AG08395 (cell line): ENCODE measurements at regions not wholly inside any gene's neighbourhood (a gene's known extent, or its start where the extent isn't known, plus 50 kb on each side); places are given as distances from the start of the nearest gene placed in this dataset.

Experiments used
- DNase-seq: peaks from one replicate; pipeline ENCODE4 v3.0.0; 2012; ENCODE audit warnings: mixed read lengths, low spot score

GRCh38 chr15:79659691-79660090 lies 227.6 kb downstream of the MINAR1 start:
- DNase-seq, result no peak

- DNase-seq, result no peak
These were observed 229.3 kb downstream of the MINAR1 start for GRCh38 chr15:79661411-79661810.

- DNase-seq, result peak; percentile 50
These were observed 223.2 kb downstream of the MTHFS start for GRCh38 chr15:79673416-79674123.

GRCh38 chr15:79674124-79674465 lies 222.7 kb downstream of the MTHFS start:
- no peak for DNase-seq

- DNase-seq, result no peak
These were observed 220.8 kb downstream of the MTHFS start for GRCh38 chr15:79675982-79676381.

- no peak for DNase-seq
These were observed 220.2 kb downstream of the MTHFS start for GRCh38 chr15:79676621-79677020.

GRCh38 chr15:79677241-79677640 lies 219.6 kb downstream of the MTHFS start:
- no peak for DNase-seq

GRCh38 chr15:79678032-79678701 lies 218.6 kb downstream of the MTHFS start:
- no peak for DNase-seq

GRCh38 chr15:79680720-79681119 lies 216.1 kb downstream of the MTHFS start:
- DNase-seq, result peak; percentile 66

GRCh38 chr15:79682285-79682684 lies 214.5 kb downstream of the MTHFS start:
- DNase-seq, result peak; percentile 90

- peak; percentile 56 for DNase-seq
These were observed 213.9 kb downstream of the MTHFS start for GRCh38 chr15:79682851-79683288.

- no peak for DNase-seq
These were observed 207.8 kb downstream of the MTHFS start for GRCh38 chr15:79689030-79689429.

- DNase-seq, result no peak
These were observed 195.8 kb downstream of the MTHFS start for GRCh38 chr15:79700951-79701480.

GRCh38 chr15:79702621-79703020 lies 194.2 kb downstream of the MTHFS start:
- no peak for DNase-seq

- no peak for DNase-seq
These were observed 175.6 kb downstream of the MTHFS start for GRCh38 chr15:79721256-79721655.

- DNase-seq, result peak; percentile 71
These were observed 172.5 kb downstream of the MTHFS start for GRCh38 chr15:79724312-79724711.

- DNase-seq, result no peak
These were observed 172.0 kb downstream of the MTHFS start for GRCh38 chr15:79724804-79725203.

GRCh38 chr15:79728867-79729266 lies 167.9 kb downstream of the MTHFS start:
- no peak for DNase-seq

- DNase-seq, result no peak
These were observed 160.3 kb downstream of the MTHFS start for GRCh38 chr15:79736435-79737000.

GRCh38 chr15:79738143-79738542 lies 158.7 kb downstream of the MTHFS start:
- DNase-seq, result no peak

GRCh38 chr15:79740561-79740960 lies 156.3 kb downstream of the MTHFS start:
- no peak for DNase-seq

GRCh38 chr15:79743032-79743431 lies 153.8 kb downstream of the MTHFS start:
- DNase-seq, result peak; percentile 7

GRCh38 chr15:79744485-79744884 lies 152.3 kb downstream of the MTHFS start:
- peak; percentile 24 for DNase-seq
